Natural killer cell treated with Interleukin-12 subunit alpha and Interleukin-12 subunit beta and Interleukin-15 and Interleukin-18, amount 100 ng/mL, for 72 hours (primary cell): ENCODE measurements at regions not wholly inside any gene's neighbourhood (a gene's known extent, or its start where the extent isn't known, plus 50 kb on each side); places are given as distances from the start of the nearest gene placed in this dataset.

ENCODE experiments used
- ATAC-seq, 2 donors: fragments of 150-1000 bp; cut with Tn5 transposase in 1 of 2; sonication (Bioruptor Pico), chemical (Tn5 transposase) in 1 of 2; 2 replicates each; pipeline ENCODE4 v1.10.0; 2021
- DNase-seq: peaks from one replicate; pipeline ENCODE4 v3.0.0; 2022; ENCODE audit warnings: low spot score
- H3K27ac Mint-ChIP-seq, 2 donors: 1 replicate in 1 of 2; 2 replicates in 1 of 2; pipeline ENCODE4 v1.8.0; 2022; ENCODE audit warnings: mixed read lengths in 2 of 2, mild to moderate bottlenecking in 1 of 2, moderate library complexity in 1 of 2
- H3K27me3 Mint-ChIP-seq, 2 donors: 1 replicate in 1 of 2; 2 replicates in 1 of 2; pipeline ENCODE4 v1.8.0; 2022; ENCODE audit warnings: mixed read lengths in 2 of 2
- H3K36me3 Mint-ChIP-seq: one replicate; pipeline ENCODE4 v1.8.0; 2022; ENCODE audit warnings: mixed read lengths
- H3K4me1 Mint-ChIP-seq, 2 donors: 1 replicate in 1 of 2; 2 replicates in 1 of 2; pipeline ENCODE4 v1.8.0; 2022; ENCODE audit warnings: low read depth in 2 of 2, mixed read lengths in 2 of 2, mild to moderate bottlenecking in 1 of 2
- H3K4me3 Mint-ChIP-seq: one replicate; pipeline ENCODE4 v1.8.0; 2022; ENCODE audit warnings: mixed read lengths
- H3K9me3 Mint-ChIP-seq: 2 replicates; pipeline ENCODE4 v1.8.0; 2022; ENCODE audit warnings: mixed read lengths

DNA sequence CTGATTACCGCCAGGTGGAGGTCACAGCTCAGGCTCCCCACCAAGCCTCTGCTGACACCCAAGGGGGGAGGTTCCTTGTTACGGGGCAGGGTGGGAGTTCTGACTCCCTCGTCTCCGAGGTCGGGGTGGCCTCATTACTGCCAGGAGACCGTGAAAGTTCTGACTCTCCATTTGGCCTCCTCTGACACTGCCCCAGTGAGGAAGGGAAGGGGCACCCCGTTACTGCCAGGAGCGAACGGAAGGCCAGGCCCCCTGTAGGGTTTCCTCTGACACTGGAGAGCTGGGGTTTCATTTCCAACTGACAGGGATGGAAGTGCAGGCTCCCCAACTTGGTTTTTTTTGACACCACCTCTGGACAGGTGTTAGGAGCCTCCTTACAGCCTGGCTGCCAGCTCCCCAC, 138.1 kb upstream of the EEPD1 start:
- Mint-ChIP-seq H3K4me1 (no peaks in the 10 kb centered on the region), H3K9me3 (no peaks in the 10 kb centered on the region), H3K27ac (no peak overlapping the region), H3K27me3 (peaks cover 0 to 4% of the 10 kb centered on the region in 2 donors), H3K4me3 (no peak overlapping the region), H3K36me3 (no peaks in the 10 kb centered on the region)
- ATAC-seq (no peak), DNase-seq (no peak)

GRCh38 chr7:36015733-36016132, 137.3 kb upstream of the EEPD1 start:
- H3K27me3 Mint-ChIP-seq = peaks cover 0 to 4% of the 10 kb centered on the region in 2 donors
- no peak overlapping the region for H3K4me3 Mint-ChIP-seq
- ATAC-seq = no peak
- H3K27ac Mint-ChIP-seq = no peak overlapping the region
- H3K4me1 Mint-ChIP-seq = no peaks in the 10 kb centered on the region
- H3K36me3 Mint-ChIP-seq = no peaks in the 10 kb centered on the region
- no peak for DNase-seq
- H3K9me3 Mint-ChIP-seq = no peaks in the 10 kb centered on the region

GRCh38 chr7:36016648-36017047, 136.4 kb upstream of the EEPD1 start:
- no peak overlapping the region for H3K4me3 Mint-ChIP-seq
- no peak for DNase-seq

DNA sequence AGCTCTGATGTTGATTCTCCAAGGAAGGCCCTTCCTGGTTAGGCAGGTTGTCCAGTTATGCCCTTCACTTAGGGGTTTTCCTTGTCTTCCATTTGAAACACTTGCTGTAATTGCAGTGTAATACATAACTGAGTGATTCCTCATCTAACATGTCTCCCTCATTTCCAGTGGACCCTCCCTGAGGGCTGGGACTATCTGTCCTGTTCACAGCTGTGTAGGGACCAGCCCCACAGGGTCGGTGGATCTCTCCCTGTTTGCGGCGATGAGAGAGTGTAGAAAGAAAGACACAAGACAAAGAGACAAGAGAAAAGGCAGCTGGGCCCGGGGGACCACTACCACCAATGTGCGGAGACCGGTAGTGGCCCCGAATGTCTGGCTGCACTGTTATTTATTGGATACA, 135.9 kb upstream of the EEPD1 start:
- no peaks in the 10 kb centered on the region for H3K36me3 Mint-ChIP-seq
- no peak for DNase-seq
- H3K27ac Mint-ChIP-seq = no peak overlapping the region
- no peak for ATAC-seq
- H3K4me3 Mint-ChIP-seq = no peak overlapping the region
- no peaks in the 10 kb centered on the region for H3K9me3 Mint-ChIP-seq
- peaks cover 0 to 2% of the 10 kb centered on the region in 2 donors for H3K27me3 Mint-ChIP-seq
- no peaks in the 10 kb centered on the region for H3K4me1 Mint-ChIP-seq

More at GRCh38 chr7:36016648-36017047, 136.4 kb upstream of the EEPD1 start:
- ATAC-seq = peak in 1 of 2 donors; percentile 25
- Mint-ChIP-seq H3K9me3 (no peaks in the 10 kb centered on the region), H3K27me3 (peaks cover 0 to 2% of the 10 kb centered on the region in 2 donors), H3K36me3 (no peaks in the 10 kb centered on the region), H3K4me1 (no peaks in the 10 kb centered on the region), H3K27ac (no peak overlapping the region)

DNA sequence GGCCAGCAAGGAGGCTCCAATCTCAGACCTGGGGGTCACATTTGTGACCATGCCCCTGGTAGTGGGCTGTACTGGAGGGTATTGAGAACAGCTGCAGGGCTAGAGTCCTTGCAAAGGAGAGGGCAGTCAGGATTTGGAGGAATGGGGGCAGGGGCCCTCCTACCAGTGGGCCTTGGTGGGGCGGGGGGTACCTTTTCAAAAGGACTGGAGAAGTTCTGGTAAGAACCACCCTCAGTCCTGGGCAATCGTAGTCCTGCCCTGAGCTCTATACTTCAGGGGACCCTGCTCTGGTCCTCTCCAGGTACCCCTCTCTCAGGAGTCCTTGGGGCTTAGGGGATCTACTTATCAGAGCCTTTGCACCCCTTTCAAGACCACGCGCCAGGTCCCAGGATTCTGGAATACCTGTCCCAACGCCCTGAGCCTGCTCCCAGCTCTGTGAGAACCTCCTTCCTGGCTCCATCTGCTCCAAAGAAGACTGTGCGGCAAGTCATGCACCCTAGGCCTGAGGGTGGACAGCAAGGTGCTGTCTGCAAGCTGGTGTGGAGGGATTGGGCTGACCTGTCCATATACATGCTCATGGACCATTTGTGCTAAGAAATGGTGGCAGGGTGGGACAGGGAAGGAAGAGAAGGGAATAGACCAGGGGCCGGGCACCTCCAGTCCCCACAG, 134.1 kb upstream of the EEPD1 start:
- Mint-ChIP-seq H3K27me3 (peaks cover 2 to 5% of the 10 kb centered on the region in 2 donors), H3K4me1 (no peaks in the 10 kb centered on the region), H3K36me3 (no peaks in the 10 kb centered on the region), H3K9me3 (no peaks in the 10 kb centered on the region), H3K27ac (no peak overlapping the region), H3K4me3 (no peak overlapping the region)
- DNase-seq (no peak), ATAC-seq (peak in 1 of 2 donors; percentile 46)

- Mint-ChIP-seq H3K36me3 (no peaks in the 10 kb centered on the region), H3K4me3 (no peak overlapping the region), H3K27ac (no peak overlapping the region), H3K27me3 (peaks cover 5 to 8% of the 10 kb centered on the region in 2 donors), H3K4me1 (no peaks in the 10 kb centered on the region), H3K9me3 (no peaks in the 10 kb centered on the region)
- ATAC-seq (peak in 1 of 2 donors; percentile 38), DNase-seq (no peak)
Measured at GRCh38 chr7:36019538-36019937, 133.5 kb upstream of the EEPD1 start.

DNA sequence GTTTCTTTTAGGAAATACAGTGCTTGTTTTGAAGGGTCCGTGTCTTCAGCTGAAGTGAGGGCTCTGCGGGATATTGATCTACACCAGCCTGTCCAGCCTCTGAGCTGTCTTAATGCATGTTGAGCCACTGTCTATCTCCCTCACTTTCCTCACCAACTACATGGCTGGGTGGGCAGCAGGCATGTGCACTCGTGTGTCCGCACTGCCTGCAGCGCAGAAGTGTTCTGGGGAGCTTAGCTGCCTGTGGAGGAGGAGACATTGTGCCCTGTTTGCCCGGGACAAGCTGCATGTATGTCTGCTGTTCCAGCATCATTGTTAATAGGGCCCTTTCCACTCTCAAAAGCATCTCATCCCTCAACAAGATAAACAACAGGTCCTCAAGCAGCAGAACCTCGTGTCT, 133.1 kb upstream of the EEPD1 start:
- no peaks in the 10 kb centered on the region for H3K9me3 Mint-ChIP-seq
- H3K27me3 Mint-ChIP-seq = peaks cover 7 to 12% of the 10 kb centered on the region in 2 donors
- ATAC-seq (peak in 1 of 2 donors; percentile 18), DNase-seq (no peak)
- H3K27ac Mint-ChIP-seq = no peak overlapping the region
- no peaks in the 10 kb centered on the region for H3K36me3 Mint-ChIP-seq
- no peaks in the 10 kb centered on the region for H3K4me1 Mint-ChIP-seq
- H3K4me3 Mint-ChIP-seq = no peak overlapping the region

DNA sequence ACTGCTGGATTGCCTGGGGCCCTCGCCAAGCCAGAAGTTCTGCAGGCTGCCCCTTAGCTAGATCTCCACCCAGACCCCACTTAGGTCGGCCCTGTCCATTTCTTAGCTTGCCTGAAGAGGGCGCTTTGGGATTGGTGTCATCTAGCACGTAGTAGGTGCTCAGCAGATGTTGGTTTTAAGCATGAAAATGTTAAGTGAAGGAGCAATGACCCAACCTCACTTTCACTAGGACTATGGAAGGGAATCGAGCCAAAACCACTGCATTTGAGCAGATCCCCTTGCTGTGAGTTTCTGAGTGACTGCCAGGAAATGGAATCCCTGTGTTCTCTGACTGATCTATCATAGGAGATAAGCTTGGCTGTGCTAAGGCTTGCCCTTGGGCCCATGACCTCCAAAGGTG, 131.7 kb upstream of the EEPD1 start:
- DNase-seq (no peak), ATAC-seq (no peak)
- Mint-ChIP-seq H3K9me3 (no peaks in the 10 kb centered on the region), H3K36me3 (no peaks in the 10 kb centered on the region), H3K4me3 (no peak overlapping the region), H3K27me3 (peaks cover 9 to 16% of the 10 kb centered on the region in 2 donors), H3K27ac (no peak overlapping the region), H3K4me1 (no peaks in the 10 kb centered on the region)

- Mint-ChIP-seq H3K4me1 (no peaks in the 10 kb centered on the region), H3K9me3 (no peaks in the 10 kb centered on the region), H3K27ac (no peak overlapping the region), H3K36me3 (no peaks in the 10 kb centered on the region), H3K4me3 (no peak overlapping the region), H3K27me3 (peaks cover 12 to 22% of the 10 kb centered on the region in 2 donors)
- ATAC-seq = peak; percentile 33 to 44
- DNase-seq = no peak
Measured at GRCh38 chr7:36021917-36022550, 131.0 kb upstream of the EEPD1 start.

DNA sequence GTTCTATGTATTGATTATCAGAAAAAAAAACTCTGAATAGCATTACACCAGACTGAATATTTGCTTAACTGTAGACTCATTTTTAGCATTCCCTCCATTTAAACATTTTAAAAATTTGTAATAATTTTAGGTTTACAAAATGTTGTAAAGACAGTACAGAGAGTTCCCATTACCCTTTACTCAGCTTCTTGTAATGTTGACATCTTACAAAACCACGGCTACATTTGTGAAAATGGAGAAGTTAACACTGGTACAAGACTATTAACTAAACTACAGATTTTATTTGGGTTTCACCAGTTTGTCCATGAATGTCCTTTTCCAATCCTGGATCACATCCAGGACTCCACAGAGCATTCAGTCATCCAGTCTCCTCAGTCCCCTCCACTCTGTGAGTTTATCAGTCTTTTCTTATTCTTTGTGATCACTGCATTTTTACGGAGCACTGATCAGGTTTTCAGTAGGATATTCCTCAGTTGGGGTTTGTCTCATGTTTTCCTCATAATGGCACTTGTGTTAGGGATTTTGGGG, 130.0 kb upstream of the EEPD1 start:
- no peak overlapping the region for H3K4me3 Mint-ChIP-seq
- DNase-seq (no peak), ATAC-seq (no peak)
- no peaks in the 10 kb centered on the region for H3K9me3 Mint-ChIP-seq
- peaks cover 16 to 33% of the 10 kb centered on the region in 2 donors for H3K27me3 Mint-ChIP-seq
- no peaks in the 10 kb centered on the region for H3K4me1 Mint-ChIP-seq
- no peaks in the 10 kb centered on the region for H3K36me3 Mint-ChIP-seq
- H3K27ac Mint-ChIP-seq = no peak overlapping the region

DNA sequence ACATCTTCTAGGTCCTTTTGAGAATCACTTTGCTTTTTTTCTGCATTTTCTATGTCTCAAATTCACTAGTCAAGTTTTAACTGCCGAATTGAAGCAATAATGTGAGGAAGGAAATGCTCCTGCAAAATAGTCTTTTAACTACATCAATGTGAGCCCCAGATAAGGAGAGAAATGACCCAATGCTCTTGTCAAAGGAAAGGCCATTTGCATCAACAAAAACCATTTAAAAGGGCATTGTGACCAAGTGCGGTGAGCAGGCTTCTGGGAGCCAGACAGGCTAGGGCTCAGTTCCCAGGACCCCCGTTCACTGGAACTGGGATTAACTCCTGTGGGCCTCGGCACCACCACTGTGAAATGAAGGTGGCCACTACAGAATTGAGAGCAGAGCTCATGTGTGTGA, 127.9 kb upstream of the EEPD1 start:
- no peaks in the 10 kb centered on the region for H3K9me3 Mint-ChIP-seq
- peaks cover 18 to 39% of the 10 kb centered on the region in 2 donors for H3K27me3 Mint-ChIP-seq
- no peaks in the 10 kb centered on the region for H3K36me3 Mint-ChIP-seq
- ATAC-seq (no peak), DNase-seq (no peak)
- no peaks in the 10 kb centered on the region for H3K4me1 Mint-ChIP-seq
- H3K27ac Mint-ChIP-seq = no peak overlapping the region
- no peak overlapping the region for H3K4me3 Mint-ChIP-seq

- Mint-ChIP-seq H3K36me3 (no peaks in the 10 kb centered on the region), H3K9me3 (no peaks in the 10 kb centered on the region), H3K27ac (no peak overlapping the region), H3K4me1 (no peaks in the 10 kb centered on the region), H3K27me3 (peaks cover 27 to 53% of the 10 kb centered on the region in 2 donors), H3K4me3 (no peak overlapping the region)
- no peak for ATAC-seq
- DNase-seq = no peak
Measured at GRCh38 chr7:36029311-36029710, 123.7 kb upstream of the EEPD1 start.

DNA sequence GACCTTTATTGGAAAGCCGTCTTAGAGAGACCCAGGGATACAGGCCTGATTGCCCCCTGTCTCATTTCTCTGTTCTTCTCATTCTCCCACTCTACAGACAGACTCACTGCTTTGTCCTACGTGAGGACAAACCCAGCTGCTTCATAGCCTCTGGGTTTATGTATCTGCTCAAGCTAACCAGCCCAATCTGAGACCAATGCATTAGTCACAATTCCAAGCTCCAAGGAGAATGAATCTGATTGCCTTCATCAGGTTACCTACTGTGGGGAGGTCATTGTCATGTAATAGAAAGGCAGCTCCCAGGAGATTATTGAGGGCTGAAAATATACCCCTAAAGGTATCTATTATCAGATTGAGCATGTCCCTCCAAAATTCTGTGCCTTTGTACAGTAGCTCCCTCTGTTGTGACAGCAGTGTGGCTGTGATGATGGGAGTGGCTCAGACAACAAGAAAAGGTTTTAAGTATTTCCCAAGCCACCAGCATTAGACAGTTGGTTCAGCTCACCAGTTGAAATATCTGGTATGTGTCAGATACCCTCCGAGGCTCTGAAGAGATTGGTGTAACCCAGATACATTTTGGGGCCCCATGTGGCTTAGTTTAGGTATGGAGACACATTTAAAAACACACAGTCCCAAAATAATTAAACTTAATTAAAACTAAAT, 123.1 kb upstream of the EEPD1 start:
- H3K36me3 Mint-ChIP-seq = no peaks in the 10 kb centered on the region
- H3K27ac Mint-ChIP-seq = no peak overlapping the region
- H3K9me3 Mint-ChIP-seq = no peaks in the 10 kb centered on the region
- no peak overlapping the region for H3K4me3 Mint-ChIP-seq
- DNase-seq = no peak
- peaks cover 24 to 46% of the 10 kb centered on the region in 2 donors for H3K27me3 Mint-ChIP-seq
- H3K4me1 Mint-ChIP-seq = no peaks in the 10 kb centered on the region
- ATAC-seq = no peak

GRCh38 chr7:36032361-36032818, 120.7 kb upstream of the EEPD1 start:
- Mint-ChIP-seq H3K36me3 (no peaks in the 10 kb centered on the region), H3K4me3 (no peak overlapping the region), H3K9me3 (no peaks in the 10 kb centered on the region), H3K4me1 (no peaks in the 10 kb centered on the region), H3K27me3 (peaks cover 19 to 41% of the 10 kb centered on the region in 2 donors), H3K27ac (no peak overlapping the region)
- ATAC-seq (no peak), DNase-seq (no peak)
